PC-9 (cell line): ENCODE measurements at regions not wholly inside any gene's neighbourhood (a gene's known extent, or its start where the extent isn't known, plus 50 kb on each side); places are given as distances from the start of the nearest gene placed in this dataset.

Source experiments
- CTCF ChIP-seq: fragments of 200-600 bp; sonication (generic); conservative IDR thresholded peaks from 2 replicates; pipeline ENCODE4 v1.6.1; 2017; ENCODE audit warnings: mixed run types, antibody characterized with exemption, mild to moderate bottlenecking, moderate library complexity
- EZH2 ChIP-seq: fragments of 200-600 bp; sonication (generic); IDR thresholded peaks from 2 replicates; pipeline ENCODE4 v1.8.0; 2017; ENCODE audit warnings: antibody characterized with exemption, low read depth

- TF ChIP-seq CTCF: no peak
- no peak for TF ChIP-seq EZH2
These were observed 245.3 kb upstream of the RASA1 start for GRCh38 chr5:87022415-87022814.
